HG03196 (cell line): ENCODE measurements at regions not wholly inside any gene's neighbourhood (a gene's known extent, or its start where the extent isn't known, plus 50 kb on each side); places are given as distances from the start of the nearest gene placed in this dataset.
A peak's percentile ranks its signal among the peaks of the same experiment; 100 is the strongest.
"Not testable (repeated sequence)": the region's sequence is repeated elsewhere in the genome, so short reads cannot be mapped to it uniquely, and the experiment has no call there.

Source experiments
- ATAC-seq: cut with Tn5 transposase; IDR thresholded peaks from one replicate; pipeline ENCODE4 v1.9.1; 2021; ENCODE audit not compliant: unreplicated experiment

- ATAC-seq, result no peak
Measured at GRCh38 chr13:23003446-23003845, 177.3 kb upstream of the SGCG start.

- ATAC-seq, result no peak
Measured at GRCh38 chr13:23007426-23007825, 173.4 kb upstream of the SGCG start.

- no peak for ATAC-seq
Measured at GRCh38 chr13:23018143-23018542, 162.6 kb upstream of the SGCG start.

- ATAC-seq, result peak; percentile 89
Measured at GRCh38 chr13:23020246-23020843, 160.4 kb upstream of the SGCG start.

- ATAC-seq, result no peak
Measured at GRCh38 chr13:23021906-23022305, 158.9 kb upstream of the SGCG start.

- no peak for ATAC-seq
Measured at GRCh38 chr13:23022704-23023103, 158.1 kb upstream of the SGCG start.

GRCh38 chr13:23025864-23026608, 154.7 kb upstream of the SGCG start:
- ATAC-seq, result no peak

GRCh38 chr13:23039266-23039935, 141.4 kb upstream of the SGCG start:
- no peak for ATAC-seq

- ATAC-seq, result no peak
Measured at GRCh38 chr13:23042181-23042580, 138.6 kb upstream of the SGCG start.

GRCh38 chr13:23044906-23045305, 135.9 kb upstream of the SGCG start:
- ATAC-seq, result no peak

- no peak for ATAC-seq
Measured at GRCh38 chr13:23050126-23050525, 130.7 kb upstream of the SGCG start.

- ATAC-seq, result not testable (repeated sequence)
Measured at GRCh38 chr13:23053711-23054110, 127.1 kb upstream of the SGCG start.

- no peak for ATAC-seq
Measured at GRCh38 chr13:23059173-23059572, 121.6 kb upstream of the SGCG start.

GRCh38 chr13:23060959-23061358, 119.8 kb upstream of the SGCG start:
- ATAC-seq, result no peak

GRCh38 chr13:23067129-23067528, 113.7 kb upstream of the SGCG start:
- no peak for ATAC-seq

GRCh38 chr13:23069566-23069965, 111.2 kb upstream of the SGCG start:
- ATAC-seq, result no peak

- no peak for ATAC-seq
Measured at GRCh38 chr13:23074075-23074828, 106.5 kb upstream of the SGCG start.

- ATAC-seq, result no peak
Measured at GRCh38 chr13:23081220-23081619, 99.6 kb upstream of the SGCG start.

- ATAC-seq, result no peak
Measured at GRCh38 chr13:23081901-23082300, 98.9 kb upstream of the SGCG start.

- ATAC-seq, result no peak
Measured at GRCh38 chr13:23086968-23087623, 93.7 kb upstream of the SGCG start.

- peak; percentile 56 for ATAC-seq
Measured at GRCh38 chr13:23087880-23088279, 92.9 kb upstream of the SGCG start.
